Skeletal muscle tissue (tissue), 3 donors: ENCODE measurements at regions not wholly inside any gene's neighbourhood (a gene's known extent, or its start where the extent isn't known, plus 50 kb on each side); places are given as distances from the start of the nearest gene placed in this dataset.
"Not testable (repeated sequence)": the region's sequence is repeated elsewhere in the genome, so short reads cannot be mapped to it uniquely, and the experiment has no call there.

Source experiments
- H3K27ac ChIP-seq: one replicate; pipeline ENCODE4 v1.7.0; 2013; ENCODE audit warnings: mild to moderate bottlenecking, low read depth, low read length, inconsistent platforms
- H3K27me3 ChIP-seq, 3 donors: one replicate each; pipeline ENCODE4 v1.7.0; 2013; ENCODE audit warnings: low read length in 3 of 3; ENCODE audit not compliant: control insufficient read depth in 3 of 3, insufficient read depth in 3 of 3
- H3K36me3 ChIP-seq, 3 donors: one replicate each; pipeline ENCODE4 v1.7.0; 2013; ENCODE audit warnings: low read length in 3 of 3; ENCODE audit not compliant: control insufficient read depth in 3 of 3, insufficient read depth in 3 of 3
- H3K4me1 ChIP-seq, 3 donors: one replicate each; pipeline ENCODE4 v1.7.0; 2013; ENCODE audit warnings: low read length in 3 of 3, mild to moderate bottlenecking in 3 of 3; ENCODE audit not compliant: control insufficient read depth in 3 of 3, insufficient read depth in 3 of 3
- H3K4me3 ChIP-seq, 3 donors: one replicate each; pipeline ENCODE4 v1.7.0; 2013; ENCODE audit warnings: low read length in 3 of 3
- H3K9ac ChIP-seq, 3 donors: one replicate each; pipeline ENCODE4 v1.7.0; 2013; ENCODE audit warnings: low read length in 3 of 3, mild to moderate bottlenecking in 3 of 3, moderate library complexity in 2 of 3, low read depth in 1 of 3
- H3K9me3 ChIP-seq, 3 donors: one replicate each; pipeline ENCODE4 v1.7.0; 2013; ENCODE audit warnings: low read length in 3 of 3; ENCODE audit not compliant: control insufficient read depth in 3 of 3
- donor health status: Osteomylitis.

GRCh38 chr4:186999686-187000085 lies 276.0 kb upstream of the FAT1 start:
- no peak overlapping the region for H3K9ac ChIP-seq
- H3K4me1 ChIP-seq = no peaks in the 10 kb centered on the region
- H3K9me3 ChIP-seq = no peaks in the 10 kb centered on the region
- no peak overlapping the region for H3K4me3 ChIP-seq
- H3K27me3 ChIP-seq = no peaks in the 10 kb centered on the region
- H3K36me3 ChIP-seq = no peaks in the 10 kb centered on the region
- H3K27ac ChIP-seq = no peak overlapping the region

GRCh38 chr4:187000281-187000680 lies 276.6 kb upstream of the FAT1 start:
- H3K9ac ChIP-seq = no peak overlapping the region
- H3K4me1 ChIP-seq = no peaks in the 10 kb centered on the region
- no peaks in the 10 kb centered on the region for H3K27me3 ChIP-seq
- no peak overlapping the region for H3K4me3 ChIP-seq
- no peaks in the 10 kb centered on the region for H3K9me3 ChIP-seq
- no peak overlapping the region for H3K27ac ChIP-seq
- no peaks in the 10 kb centered on the region for H3K36me3 ChIP-seq

DNA sequence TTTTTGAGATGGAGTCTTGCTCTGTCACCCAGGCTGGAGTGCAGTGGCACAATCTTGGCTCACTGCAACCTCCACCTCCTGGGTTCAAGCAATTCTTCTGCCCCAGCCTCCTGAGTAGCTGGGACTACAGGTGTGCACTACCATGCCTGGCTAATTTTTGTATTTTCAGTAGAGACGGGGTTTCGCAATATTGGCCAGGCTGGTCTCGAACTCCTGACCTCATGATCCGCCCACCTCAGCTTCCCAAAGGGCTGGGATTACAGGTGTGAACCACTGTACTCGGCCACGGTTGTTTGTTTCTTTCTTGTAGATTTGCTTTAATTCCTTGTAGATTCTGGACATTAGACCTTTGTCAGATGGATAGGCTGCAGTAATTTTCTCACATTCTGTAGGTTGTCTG lies 278.5 kb upstream of the FAT1 start:
- H3K27ac ChIP-seq, H3K36me3 ChIP-seq, H3K9ac ChIP-seq, H3K4me1 ChIP-seq, H3K27me3 ChIP-seq, H3K4me3 ChIP-seq, H3K9me3 ChIP-seq: not testable (repeated sequence)

DNA sequence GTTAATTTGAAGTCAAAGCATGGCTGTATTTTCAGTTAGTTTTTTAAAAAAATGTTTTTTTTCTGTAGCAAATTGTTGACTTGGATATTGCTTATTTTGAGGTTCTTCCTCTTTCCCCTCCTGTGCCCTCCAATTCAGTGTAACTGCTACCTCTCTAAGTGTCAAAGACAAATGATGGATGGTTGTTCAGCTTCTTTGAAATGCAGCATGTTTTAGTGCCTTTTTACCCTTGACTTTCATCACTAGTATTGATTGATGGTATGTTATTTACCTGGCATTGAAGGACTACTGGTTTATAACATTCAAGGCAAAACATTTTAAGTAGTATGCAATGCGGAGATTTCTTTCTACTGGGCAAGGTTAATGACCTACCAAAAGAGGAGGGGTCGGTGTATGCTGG lies 281.0 kb upstream of the FAT1 start:
- no peaks in the 10 kb centered on the region for H3K36me3 ChIP-seq
- H3K9me3 ChIP-seq = no peaks in the 10 kb centered on the region
- H3K27ac ChIP-seq = no peak overlapping the region
- H3K27me3 ChIP-seq = no peaks in the 10 kb centered on the region
- H3K9ac ChIP-seq = no peak overlapping the region
- H3K4me1 ChIP-seq = no peaks in the 10 kb centered on the region
- no peak overlapping the region for H3K4me3 ChIP-seq

GRCh38 chr4:187006189-187006618 lies 282.5 kb upstream of the FAT1 start:
- no peaks in the 10 kb centered on the region for H3K27me3 ChIP-seq
- H3K4me1 ChIP-seq = no peaks in the 10 kb centered on the region
- H3K9me3 ChIP-seq = no peaks in the 10 kb centered on the region
- no peaks in the 10 kb centered on the region for H3K36me3 ChIP-seq
- no peak overlapping the region for H3K27ac ChIP-seq
- H3K9ac ChIP-seq = no peak overlapping the region
- no peak overlapping the region for H3K4me3 ChIP-seq

DNA sequence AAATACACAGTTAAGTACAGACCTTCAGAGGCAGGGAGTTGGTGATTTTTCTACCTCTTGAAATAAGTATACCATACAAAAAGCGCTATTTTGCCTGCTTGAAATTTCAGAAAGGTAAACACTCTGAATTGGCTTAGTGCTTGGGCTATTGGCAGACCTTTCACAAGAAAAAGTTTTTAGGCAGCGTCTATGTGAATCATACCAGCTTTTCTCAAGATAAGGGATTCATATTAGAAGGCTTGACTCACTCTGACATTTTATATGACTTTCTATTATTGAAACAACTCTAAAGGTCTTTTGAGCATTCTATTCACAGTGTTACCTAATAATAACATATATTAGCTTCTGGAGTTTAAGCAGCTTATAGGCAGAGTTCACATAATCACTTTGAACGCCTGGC lies 286.4 kb upstream of the FAT1 start:
- Histone ChIP-seq H3K36me3 (no peaks in the 10 kb centered on the region), H3K9me3 (no peaks in the 10 kb centered on the region), H3K9ac (no peak overlapping the region), H3K27me3 (no peaks in the 10 kb centered on the region), H3K27ac (no peak overlapping the region), H3K4me1 (no peaks in the 10 kb centered on the region), H3K4me3 (no peak overlapping the region)

DNA sequence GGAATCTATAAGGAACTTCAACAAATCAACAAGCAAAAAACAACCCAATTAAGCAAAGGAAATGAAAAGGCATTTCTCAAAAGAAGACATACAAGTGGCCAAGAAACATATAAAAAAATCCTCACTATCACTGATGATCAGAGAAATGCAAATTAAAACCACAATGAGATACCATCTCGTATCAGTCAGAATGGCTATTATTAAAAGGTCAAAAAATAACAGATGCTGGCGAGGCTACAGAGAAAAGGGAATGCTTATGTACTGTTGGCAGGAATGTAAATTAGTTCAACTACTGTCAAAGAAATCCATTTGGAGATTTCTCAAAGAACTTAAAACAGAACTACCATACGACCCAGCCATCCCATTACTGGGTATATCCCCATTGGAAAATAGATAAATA lies 292.4 kb upstream of the FAT1 start:
- Histone ChIP-seq H3K27ac (no peak overlapping the region), H3K4me3 (no peak overlapping the region), H3K27me3 (no peaks in the 10 kb centered on the region), H3K9me3 (no peaks in the 10 kb centered on the region), H3K4me1 (no peaks in the 10 kb centered on the region), H3K36me3 (no peaks in the 10 kb centered on the region), H3K9ac (no peak overlapping the region)

- H3K27ac ChIP-seq = no peak overlapping the region
- no peaks in the 10 kb centered on the region for H3K36me3 ChIP-seq
- no peak overlapping the region for H3K4me3 ChIP-seq
- H3K27me3 ChIP-seq = no peaks in the 10 kb centered on the region
- no peaks in the 10 kb centered on the region for H3K4me1 ChIP-seq
- H3K9ac ChIP-seq = no peak overlapping the region
- H3K9me3 ChIP-seq = no peaks in the 10 kb centered on the region
Observed at GRCh38 chr4:187017147-187017546, 293.5 kb upstream of the FAT1 start.

DNA sequence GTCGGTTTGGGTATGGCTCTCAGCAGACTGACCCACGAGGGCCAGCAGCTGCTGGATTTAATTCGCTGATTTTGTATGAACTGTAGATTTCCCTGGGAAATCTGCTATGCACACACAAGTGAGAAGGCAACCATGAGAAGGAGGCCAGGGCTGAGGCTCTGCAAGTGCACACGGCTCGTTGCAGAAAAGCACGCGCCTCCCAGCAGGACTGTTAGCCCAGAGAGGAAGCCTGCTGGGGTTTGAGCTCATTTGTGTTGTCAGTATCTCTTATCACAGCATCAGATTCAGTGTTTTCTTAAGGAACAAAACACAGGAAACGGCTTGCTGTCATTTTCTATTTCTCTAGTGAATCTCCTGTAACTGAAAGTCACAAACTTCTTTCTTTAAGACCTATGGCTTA lies 296.2 kb upstream of the FAT1 start:
- no peak overlapping the region for H3K27ac ChIP-seq
- H3K36me3 ChIP-seq = no peaks in the 10 kb centered on the region
- H3K27me3 ChIP-seq = no peaks in the 10 kb centered on the region
- H3K4me3 ChIP-seq = no peak overlapping the region
- no peaks in the 10 kb centered on the region for H3K9me3 ChIP-seq
- H3K4me1 ChIP-seq = no peaks in the 10 kb centered on the region
- H3K9ac ChIP-seq = no peak overlapping the region

GRCh38 chr4:187020676-187021075 lies 297.0 kb upstream of the FAT1 start:
- Histone ChIP-seq H3K36me3 (no peaks in the 10 kb centered on the region), H3K9ac (no peak overlapping the region), H3K27ac (no peak overlapping the region), H3K4me1 (no peaks in the 10 kb centered on the region), H3K4me3 (no peak overlapping the region), H3K27me3 (no peaks in the 10 kb centered on the region), H3K9me3 (no peaks in the 10 kb centered on the region)
